ENCODE measurements at regions not wholly inside any gene's neighbourhood (a gene's known extent, or its start where the extent isn't known, plus 50 kb on each side); places are given as distances from the start of the nearest gene placed in this dataset.

GRCh38 chr15:93646193-93646592 lies 557.2 kb upstream of the RGMA start:
- in situ Hi-C loops (cut with MboI; ENCODE audit: low sequenced_read_pairs) (no loop called here), intact Hi-C loops (cut with micrococcal nuclease) (no loop called here)
- POLR2A ChIA-PET (ENCODE audit: unreplicated experiment): no interaction called here

More at GRCh38 chr15:93646193-93646592, 557.2 kb upstream of the RGMA start:
- Histone ChIP-seq H2BK15ac (ENCODE audit: low read depth, low read length) (no peak overlapping the region), H3K14ac (replicated peaks; ENCODE audit: low read depth, low read length) (no peak overlapping the region), H2AK5ac (ENCODE audit: low read depth, low read length) (no peak overlapping the region), H3K27me3 (ENCODE audit: control insufficient read depth, insufficient read depth, low read length) (no peaks in the 10 kb centered on the region), H2BK120ac (ENCODE audit: low read depth, low read length) (no peak overlapping the region), H2AFZ (replicated peaks; ENCODE audit: low read length, poor library complexity) (no peak overlapping the region), H3K27ac (ENCODE audit: insufficient read depth, low read length) (no peak overlapping the region), H2BK20ac (ENCODE audit: low read depth, low read length) (no peak overlapping the region), H3K4me1 (ENCODE audit: control insufficient read depth, insufficient read depth, low read length) (no peaks in the 10 kb centered on the region), H3K4me3 (ENCODE audit: insufficient read depth, low read depth, low read length) (no peak overlapping the region), H3K9me1 (ENCODE audit: insufficient read depth, low read length) (no peaks in the 10 kb centered on the region), H4K20me1 (ENCODE audit: insufficient read depth, low read length) (no peaks in the 10 kb centered on the region), H3K56ac (ENCODE audit: extremely low read depth, insufficient read depth, low read length) (no peak overlapping the region), H3K9me3 (ENCODE audit: control insufficient read depth, insufficient read depth, low read length) (peaks cover 14% of the 10 kb centered on the region), H4K91ac (ENCODE audit: insufficient read depth, low read depth, low read length) (no peak overlapping the region), H3K9ac (ENCODE audit: low read depth, low read length) (no peak overlapping the region), H3K18ac (ENCODE audit: low read depth, low read length) (no peak overlapping the region), H4K8ac (ENCODE audit: low read depth in 2 of 2, low read length in 2 of 2) (no peak overlapping the region), H3K36me3 (ENCODE audit: control insufficient read depth, insufficient read depth, low read length) (no peaks in the 10 kb centered on the region), H3K79me1 (ENCODE audit: low read depth in 1 of 2, low read length in 2 of 2) (no peaks in the 10 kb centered on the region), H3K23ac (ENCODE audit: low read depth, low read length) (no peak overlapping the region), H3K4ac (ENCODE audit: low read depth, low read length) (no peak overlapping the region), H2AK9ac (replicated peaks; ENCODE audit: low read depth, low read length, poor library complexity) (no peak overlapping the region), H2BK5ac (ENCODE audit: low read depth, low read length, poor library complexity, severe bottlenecking) (no peak overlapping the region), H4K5ac (ENCODE audit: low read depth, low read length) (no peak overlapping the region), H3K4me2 (ENCODE audit: low read depth, low read length) (no peak overlapping the region)
- CTCF ChIA-PET: no interaction called here
- WGBS, 2 experiments (ENCODE audit: extremely low coverage in 2 of 2, insufficient read length in 1 of 2): no CpG with 5 or more reads among the region's 2 CpGs
- TF ChIP-seq RAD21 (IDR thresholded peaks at IDR 0.05; ENCODE audit: low read length): no peak
- no peak for TF ChIP-seq CHD1 (IDR thresholded peaks at IDR 0.05; ENCODE audit: low read depth, low read length)
- no peak for TF ChIP-seq BHLHE40 (IDR thresholded peaks at IDR 0.05; ENCODE audit: low read depth, low read length)
- TF ChIP-seq RCOR1 (IDR thresholded peaks at IDR 0.05; ENCODE audit: insufficient replicate concordance, low read length): no peak
- no peak for TF ChIP-seq CEBPB (IDR thresholded peaks at IDR 0.05; ENCODE audit: low read depth, low read length)
- no peak for TF ChIP-seq MAZ (IDR thresholded peaks at IDR 0.05; ENCODE audit: borderline replicate concordance, low read depth, low read length)
- TF ChIP-seq MXI1 (IDR thresholded peaks at IDR 0.05; ENCODE audit: borderline replicate concordance, low read depth, low read length): no peak
- TF ChIP-seq POLR2A (IDR thresholded peaks at IDR 0.05; ENCODE audit: low read depth, low read length): no peak
- no peak for TF ChIP-seq FOS (IDR thresholded peaks at IDR 0.05; ENCODE audit: low read depth, low read length)
- no peak for TF ChIP-seq NFE2L2 (IDR thresholded peaks at IDR 0.05; ENCODE audit: low read depth, low read length)
- TF ChIP-seq, protein P1, sequence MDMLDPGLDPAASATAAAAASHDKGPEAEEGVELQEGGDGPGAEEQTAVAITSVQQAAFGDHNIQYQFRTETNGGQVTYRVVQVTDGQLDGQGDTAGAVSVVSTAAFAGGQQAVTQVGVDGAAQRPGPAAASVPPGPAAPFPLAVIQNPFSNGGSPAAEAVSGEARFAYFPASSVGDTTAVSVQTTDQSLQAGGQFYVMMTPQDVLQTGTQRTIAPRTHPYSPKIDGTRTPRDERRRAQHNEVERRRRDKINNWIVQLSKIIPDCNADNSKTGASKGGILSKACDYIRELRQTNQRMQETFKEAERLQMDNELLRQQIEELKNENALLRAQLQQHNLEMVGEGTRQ (IDR thresholded peaks at IDR 0.05; ENCODE audit: low read depth, low read length): no peak
- TF ChIP-seq CTCF (conservative IDR thresholded peaks at IDR 0.05; ENCODE audit: low read depth, low read length): no peak
- TF ChIP-seq ELK1 (IDR thresholded peaks at IDR 0.05; ENCODE audit: borderline replicate concordance, low read depth, low read length): no peak
- TF ChIP-seq SMC3 (IDR thresholded peaks at IDR 0.05; ENCODE audit: low read depth, low read length): no peak
- no TSS peak for BruUV-seq (replicated peaks)
- dilution Hi-C loops (cut with HindIII; ENCODE audit: low sequenced_read_pairs, unreplicated experiment): no loop called here
- DNase-seq (no peak), ATAC-seq (ENCODE audit: low read depth) (no peak)
